ENCODE measurements at regions not wholly inside any gene's neighbourhood (a gene's known extent, or its start where the extent isn't known, plus 50 kb on each side); places are given as distances from the start of the nearest gene placed in this dataset.

DNA sequence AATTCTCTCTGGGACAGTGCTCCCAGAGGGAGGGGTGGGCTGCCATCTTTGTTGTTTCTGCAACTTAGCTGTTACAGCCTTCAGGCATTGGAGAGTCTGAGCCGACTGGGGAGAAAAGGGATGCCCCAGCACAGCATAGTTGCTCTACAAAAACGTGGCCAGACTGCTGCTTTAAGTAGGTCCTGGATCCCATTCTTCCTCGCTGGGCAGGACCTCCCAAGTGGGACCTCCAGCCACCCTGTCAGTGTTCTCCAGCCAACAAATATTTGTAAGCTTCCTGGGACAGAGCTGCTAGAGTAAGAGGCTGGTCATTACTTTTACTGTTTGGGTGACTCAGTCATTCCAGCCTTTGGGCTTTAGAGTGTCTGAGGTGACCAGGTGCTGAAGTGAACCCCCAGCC lies 292.7 kb upstream of the NREP start:
- TF ChIP-seq POLR2AphosphoS5 (IDR thresholded peaks at IDR 0.05; ENCODE audit: insufficient read depth in 1 of 2, low read depth in 1 of 2) (no peak), POLR2A (IDR thresholded peaks at IDR 0.05) (no peak)

Measured in vagina (tissue), 2 donors.